Endothelial cell (in vitro differentiated cells): ENCODE measurements at regions not wholly inside any gene's neighbourhood (a gene's known extent, or its start where the extent isn't known, plus 50 kb on each side); places are given as distances from the start of the nearest gene placed in this dataset.
A peak's percentile ranks its signal among the peaks of the same experiment; 100 is the strongest.
"Not testable (repeated sequence)": the region's sequence is repeated elsewhere in the genome, so short reads cannot be mapped to it uniquely, and the experiment has no call there.

Source experiments
- DNase-seq: peaks from one replicate; pipeline ENCODE4 v3.0.0; 2021; ENCODE audit warnings: low spot score
- H3K27ac Mint-ChIP-seq: one replicate; pipeline ENCODE4 v1.8.0; 2021; ENCODE audit warnings: mixed read lengths, inconsistent platforms; ENCODE audit not compliant: unreplicated experiment
- H3K27me3 Mint-ChIP-seq: one replicate; pipeline ENCODE4 v1.8.0; 2021; ENCODE audit warnings: mild to moderate bottlenecking, moderate library complexity, mixed read lengths, inconsistent platforms; ENCODE audit not compliant: unreplicated experiment
- H3K36me3 Mint-ChIP-seq: one replicate; pipeline ENCODE4 v1.8.0; 2021; ENCODE audit warnings: mild to moderate bottlenecking, low read depth, mixed read lengths, inconsistent platforms; ENCODE audit not compliant: unreplicated experiment
- H3K4me1 Mint-ChIP-seq: one replicate; pipeline ENCODE4 v1.8.0; 2021; ENCODE audit warnings: mild to moderate bottlenecking, mixed read lengths, inconsistent platforms; ENCODE audit not compliant: unreplicated experiment
- H3K4me3 Mint-ChIP-seq: one replicate; pipeline ENCODE4 v1.8.0; 2021; ENCODE audit warnings: mild to moderate bottlenecking, mixed read lengths, inconsistent platforms; ENCODE audit not compliant: unreplicated experiment
- H3K9me3 Mint-ChIP-seq: one replicate; pipeline ENCODE4 v1.8.0; 2021; ENCODE audit warnings: mixed read lengths, inconsistent platforms; ENCODE audit not compliant: unreplicated experiment

DNA sequence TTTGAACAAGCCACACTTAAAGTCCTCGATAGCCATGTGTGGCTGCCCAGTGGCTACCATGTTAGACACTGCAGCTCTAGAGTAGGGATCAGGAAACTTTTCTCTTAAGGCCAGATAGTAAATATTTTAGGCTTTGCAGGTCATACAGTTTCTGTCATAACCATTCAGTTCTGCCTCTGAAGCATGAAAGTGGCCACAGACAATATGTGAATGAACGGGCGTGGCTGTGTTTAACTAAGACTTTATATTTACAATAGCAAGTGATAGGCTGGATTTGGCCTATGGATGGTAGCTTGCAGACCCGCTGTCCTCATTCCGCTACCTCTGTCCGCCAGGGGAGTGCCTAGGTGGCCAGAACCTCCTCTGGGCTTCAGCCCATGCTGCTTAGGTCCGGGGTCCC is 204.6 kb downstream of the LIPI start:
- not testable (repeated sequence) for DNase-seq, H3K27ac Mint-ChIP-seq, H3K9me3 Mint-ChIP-seq, H3K27me3 Mint-ChIP-seq, H3K4me3 Mint-ChIP-seq, H3K36me3 Mint-ChIP-seq, H3K4me1 Mint-ChIP-seq

DNA sequence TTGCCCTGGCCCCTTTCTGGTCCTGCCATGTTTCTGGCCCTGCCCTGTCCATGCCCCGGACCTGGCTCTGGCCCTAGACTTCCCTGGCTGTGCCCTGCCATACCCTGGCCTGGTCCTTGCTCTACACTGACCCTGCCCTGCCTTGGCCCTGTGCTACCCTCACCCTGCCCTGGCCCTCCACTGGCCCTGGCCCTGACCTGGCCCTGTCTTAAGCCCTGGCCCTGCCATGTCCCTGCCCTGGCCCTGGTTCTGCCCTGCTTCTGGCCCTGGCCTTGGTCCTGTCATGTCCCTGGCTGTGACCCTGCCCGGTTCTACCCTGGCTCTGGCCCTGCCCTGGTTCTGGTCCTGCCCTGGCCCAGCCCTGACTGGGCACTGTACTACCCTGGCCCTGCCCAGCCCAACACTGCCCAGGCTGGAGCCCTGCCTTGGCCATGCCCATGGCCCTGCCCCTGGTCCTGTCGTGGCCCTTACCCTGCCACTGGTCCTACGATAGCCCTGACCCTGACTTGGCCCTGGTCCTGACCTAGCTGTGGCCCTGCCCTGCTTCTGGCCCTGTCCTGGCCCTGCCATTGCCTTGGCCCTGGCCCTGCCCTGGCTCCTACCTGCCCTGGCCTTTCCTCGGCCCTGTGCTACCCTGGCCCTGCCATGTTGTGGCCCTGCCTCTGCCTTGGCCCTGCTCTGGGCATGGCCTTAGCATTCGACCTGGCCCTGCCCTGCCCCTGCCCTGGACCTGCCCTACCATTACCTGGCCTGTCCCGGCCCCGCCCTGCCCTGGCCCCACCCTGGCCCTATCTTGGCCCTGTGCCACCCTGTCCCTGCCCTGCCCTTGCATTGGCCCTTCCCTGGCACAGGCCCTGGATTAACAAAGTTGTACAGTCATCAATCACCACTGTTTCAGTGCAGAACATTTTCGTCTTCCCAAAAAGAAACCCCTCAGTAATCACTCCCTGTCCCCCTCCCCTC is 223.5 kb downstream of the LIPI start:
- H3K9me3 Mint-ChIP-seq, H3K36me3 Mint-ChIP-seq, DNase-seq, H3K4me1 Mint-ChIP-seq, H3K27ac Mint-ChIP-seq, H3K4me3 Mint-ChIP-seq: not testable (repeated sequence)
- H3K27me3 Mint-ChIP-seq = peaks cover 12% of the 10 kb centered on the region

DNA sequence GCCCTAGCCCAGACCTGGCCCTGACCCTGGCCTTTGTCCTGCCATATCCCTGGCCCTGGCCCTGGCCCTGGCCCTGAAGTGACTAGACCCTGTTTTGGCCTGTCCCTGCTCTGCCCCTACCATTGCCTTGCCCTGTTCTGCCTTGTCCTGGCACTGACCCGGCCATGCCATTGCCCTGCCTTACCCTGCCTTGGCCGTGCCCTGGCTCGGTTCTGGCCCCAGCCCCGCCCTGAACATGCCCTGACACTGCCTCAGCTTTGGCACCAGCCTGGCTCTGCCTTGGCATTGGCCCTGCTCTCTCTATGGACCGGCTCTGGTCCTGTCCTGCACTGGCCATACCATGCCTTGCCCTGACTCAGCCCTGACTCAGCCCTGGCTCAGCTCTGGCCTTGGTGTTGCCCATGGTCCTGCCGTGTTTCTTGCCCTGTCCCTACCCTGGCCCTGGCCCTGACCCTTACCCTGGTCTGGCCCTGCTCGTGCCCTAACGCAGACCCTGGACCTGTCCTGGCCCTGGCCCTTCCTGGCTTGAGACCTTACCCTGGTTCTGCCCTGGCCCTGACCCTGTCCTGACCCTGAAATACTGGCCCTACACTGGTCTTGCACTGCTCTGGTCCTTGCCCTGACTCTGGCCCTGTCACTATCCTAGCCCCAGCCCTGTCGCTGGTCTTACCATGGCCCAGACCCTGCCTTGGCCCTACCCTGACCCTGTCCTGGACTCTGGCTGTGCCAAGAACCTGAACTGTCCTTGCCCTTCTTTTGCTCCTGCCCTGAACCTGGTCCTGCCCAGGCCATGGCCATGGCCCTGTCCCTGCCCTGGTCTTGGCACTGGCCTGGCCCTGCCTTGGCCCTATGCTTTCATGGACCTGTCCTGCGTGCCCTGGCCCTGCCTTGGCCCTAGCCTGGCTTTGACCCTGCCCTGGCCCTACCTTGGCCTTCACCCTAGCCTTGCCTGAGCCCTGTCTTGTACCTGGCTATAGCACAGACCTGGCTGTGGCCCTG is 224.6 kb downstream of the LIPI start:
- H3K27me3 Mint-ChIP-seq = peaks cover 12% of the 10 kb centered on the region
- H3K36me3 Mint-ChIP-seq, H3K4me1 Mint-ChIP-seq, DNase-seq, H3K9me3 Mint-ChIP-seq, H3K4me3 Mint-ChIP-seq, H3K27ac Mint-ChIP-seq: not testable (repeated sequence)

DNA sequence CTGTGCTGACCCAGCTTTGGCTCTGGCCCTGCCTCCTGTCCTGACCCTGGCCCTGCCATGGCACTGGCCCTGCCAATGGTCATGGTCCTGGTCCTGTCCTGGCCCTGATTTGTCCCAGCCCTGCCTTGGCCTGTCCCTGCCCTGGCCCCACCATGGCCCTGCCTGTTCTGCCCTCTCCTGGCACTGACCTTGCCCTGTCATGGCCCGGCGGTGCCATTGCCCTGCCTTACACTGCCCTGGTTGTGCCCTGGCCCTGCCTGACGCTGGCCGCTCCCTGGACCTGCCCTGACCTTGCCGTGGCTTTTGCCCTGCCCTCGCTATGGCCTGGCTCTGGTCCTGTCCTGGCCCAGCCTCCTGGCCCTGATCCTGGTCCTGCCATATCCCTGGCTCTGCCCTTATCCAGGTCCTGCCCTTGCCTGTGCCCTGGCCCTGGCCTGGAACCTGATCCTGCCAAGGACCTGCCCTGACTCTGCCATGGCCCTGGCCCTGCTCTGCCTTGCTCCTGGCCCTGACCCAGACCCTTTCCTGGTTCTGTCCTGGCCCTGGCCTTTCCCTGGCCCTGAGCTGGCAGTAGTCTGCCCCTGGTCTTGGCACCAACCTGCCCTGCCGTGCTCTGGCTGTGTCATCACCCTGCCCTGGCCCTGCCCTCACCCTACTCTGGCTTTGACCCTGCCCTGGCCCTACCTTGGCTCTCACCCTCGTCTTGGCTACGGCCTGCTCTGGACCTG is 225.5 kb downstream of the LIPI start:
- H3K4me3 Mint-ChIP-seq, DNase-seq, H3K9me3 Mint-ChIP-seq, H3K27ac Mint-ChIP-seq, H3K4me1 Mint-ChIP-seq, H3K36me3 Mint-ChIP-seq: not testable (repeated sequence)
- H3K27me3 Mint-ChIP-seq = peaks cover 12% of the 10 kb centered on the region

DNA sequence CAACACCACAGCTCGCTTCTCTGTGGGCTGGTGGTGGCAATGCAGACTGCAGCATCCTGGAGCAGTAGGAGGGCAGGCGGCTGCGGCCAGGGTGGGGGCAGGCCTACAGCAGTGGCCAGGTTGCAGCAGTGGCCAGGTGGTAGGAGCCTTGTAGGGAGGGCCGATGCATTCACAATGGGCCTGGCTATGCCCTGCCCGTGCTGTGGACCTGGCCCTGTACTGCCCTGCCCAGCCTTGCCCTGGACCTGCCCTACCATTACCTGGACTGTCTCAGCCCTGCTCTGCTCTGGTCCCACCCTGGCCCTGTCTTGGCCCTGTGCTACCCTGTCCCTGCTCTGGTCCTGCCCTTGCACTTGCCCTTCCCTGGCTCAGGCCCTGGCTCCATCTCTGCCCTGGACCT is 226.0 kb downstream of the LIPI start:
- H3K27me3 Mint-ChIP-seq = peaks cover 12% of the 10 kb centered on the region
- not testable (repeated sequence) for H3K9me3 Mint-ChIP-seq, H3K4me3 Mint-ChIP-seq, H3K27ac Mint-ChIP-seq, H3K36me3 Mint-ChIP-seq, DNase-seq, H3K4me1 Mint-ChIP-seq

DNA sequence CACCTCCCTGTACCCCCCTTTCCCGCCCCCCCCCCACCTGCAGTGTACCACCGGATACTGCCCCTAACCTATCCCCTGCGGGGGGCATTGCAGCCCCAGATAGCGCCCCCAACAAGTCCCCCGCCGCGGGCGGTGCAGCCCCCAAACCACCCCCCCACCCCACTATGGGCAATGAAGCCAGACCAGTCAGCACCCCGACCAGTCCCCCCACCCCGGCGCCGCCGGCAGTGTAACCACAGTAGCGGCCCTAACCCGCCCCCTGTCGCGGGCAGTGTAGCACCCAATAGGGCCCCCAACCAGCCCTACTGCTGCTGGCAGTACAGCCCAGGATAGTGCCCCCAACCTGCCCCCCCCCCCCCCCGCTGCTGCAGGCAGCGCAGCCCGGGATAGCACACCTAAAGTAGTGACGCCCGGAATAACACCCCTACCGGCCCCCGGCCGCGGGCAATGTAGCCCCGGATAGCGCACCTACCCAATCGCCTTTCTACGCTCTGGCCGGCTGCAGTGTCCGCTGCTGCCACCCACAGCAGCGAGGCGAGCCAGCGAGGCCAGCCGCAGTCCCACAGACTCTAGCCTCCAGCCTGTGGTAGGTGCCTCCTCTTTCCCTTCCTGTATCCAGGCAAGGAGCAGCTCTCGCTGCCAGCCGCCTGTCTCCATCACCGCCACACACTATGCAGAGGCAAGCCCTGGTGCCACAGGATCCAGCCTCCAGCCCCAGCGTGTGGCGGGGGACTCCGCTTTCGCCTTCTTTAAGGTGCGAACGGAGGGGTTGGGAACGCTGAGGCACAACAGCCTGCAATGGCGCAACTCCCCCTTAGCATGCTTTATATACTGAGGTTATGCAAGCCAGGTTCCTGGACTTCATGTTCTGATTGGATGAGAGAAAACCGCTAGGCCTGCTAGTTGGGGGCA is 229.3 kb downstream of the LIPI start:
- H3K9me3 Mint-ChIP-seq, H3K27me3 Mint-ChIP-seq, H3K4me3 Mint-ChIP-seq, DNase-seq, H3K27ac Mint-ChIP-seq, H3K36me3 Mint-ChIP-seq, H3K4me1 Mint-ChIP-seq: not testable (repeated sequence)

DNA sequence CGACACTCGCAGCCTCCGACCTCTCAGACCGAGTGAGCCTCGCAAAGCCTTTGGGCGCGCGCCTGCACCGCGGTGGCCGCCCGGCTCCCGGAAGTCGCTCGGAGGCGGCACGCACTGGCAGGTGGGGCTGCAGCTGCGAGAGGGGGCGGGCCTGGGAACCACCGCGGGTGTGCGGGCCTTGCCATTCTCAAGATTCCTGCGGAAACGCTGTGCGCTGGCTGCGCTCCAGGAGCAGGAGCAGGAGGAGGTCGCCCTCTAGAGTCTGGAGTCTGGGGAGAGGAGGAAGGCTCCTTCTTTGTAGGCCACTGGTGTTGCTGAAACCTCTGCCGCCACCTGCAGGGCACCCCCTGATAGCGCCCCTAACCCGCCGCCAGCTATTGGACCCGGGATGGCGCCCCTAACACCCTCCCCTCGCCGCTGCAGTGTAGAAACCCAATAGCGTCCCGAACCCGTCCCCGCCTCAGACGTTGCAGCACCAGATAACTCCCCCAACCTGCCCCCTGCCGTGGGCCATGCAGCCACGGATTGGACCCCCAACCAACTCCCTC is 230.6 kb downstream of the LIPI start:
- H3K27me3 Mint-ChIP-seq, H3K27ac Mint-ChIP-seq, H3K4me1 Mint-ChIP-seq, H3K9me3 Mint-ChIP-seq, H3K36me3 Mint-ChIP-seq: not testable (repeated sequence)
- H3K4me3 Mint-ChIP-seq = peak overlapping the region; percentile 69
- peak; percentile 74 for DNase-seq

DNA sequence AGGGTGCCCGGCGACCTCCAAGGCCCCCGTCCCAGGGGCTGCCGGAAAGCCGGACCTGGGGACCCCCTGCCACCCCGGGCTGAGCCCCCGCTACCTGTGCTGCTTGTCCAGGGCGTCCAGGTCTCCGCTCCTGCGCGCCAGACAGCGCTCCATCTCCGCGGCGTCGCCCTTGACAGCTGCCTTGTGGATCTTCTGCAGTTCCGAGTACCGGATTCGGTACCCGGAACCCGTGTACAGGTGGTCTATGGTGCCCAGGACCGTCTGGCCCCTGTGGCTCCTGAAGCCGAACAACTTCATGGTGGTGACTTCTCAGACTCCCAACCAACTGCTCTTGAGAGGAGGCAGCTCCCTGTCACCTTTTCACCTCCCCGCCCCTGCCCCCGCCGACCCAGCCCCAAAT is 231.1 kb downstream of the LIPI start:
- H3K27me3 Mint-ChIP-seq, H3K9me3 Mint-ChIP-seq, DNase-seq, H3K4me1 Mint-ChIP-seq, H3K27ac Mint-ChIP-seq, H3K36me3 Mint-ChIP-seq: not testable (repeated sequence)
- peak overlapping the region; percentile 69 for H3K4me3 Mint-ChIP-seq

DNA sequence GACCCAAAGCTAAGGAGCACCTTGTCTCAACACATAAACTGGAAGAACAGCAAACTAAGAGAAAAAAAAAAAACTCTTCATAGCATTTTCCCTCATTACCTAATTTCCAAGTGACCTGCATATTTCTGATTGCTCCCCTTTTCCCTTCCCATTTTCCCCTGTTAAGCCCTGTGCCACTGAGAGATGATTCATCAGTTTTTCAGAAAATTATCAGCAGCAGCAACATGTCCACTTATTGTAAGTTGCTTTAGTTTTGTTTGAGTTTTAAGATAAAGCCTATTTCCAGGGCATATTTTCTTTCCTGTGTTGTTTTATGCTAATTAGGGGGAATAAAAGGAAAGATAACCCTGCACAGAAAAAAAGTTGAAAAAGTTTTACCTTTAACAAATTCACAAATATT is 236.2 kb downstream of the LIPI start:
- H3K4me1 Mint-ChIP-seq, H3K27me3 Mint-ChIP-seq, H3K4me3 Mint-ChIP-seq, H3K9me3 Mint-ChIP-seq, DNase-seq, H3K36me3 Mint-ChIP-seq: not testable (repeated sequence)
- peak overlapping the region; percentile 34 for H3K27ac Mint-ChIP-seq

DNA sequence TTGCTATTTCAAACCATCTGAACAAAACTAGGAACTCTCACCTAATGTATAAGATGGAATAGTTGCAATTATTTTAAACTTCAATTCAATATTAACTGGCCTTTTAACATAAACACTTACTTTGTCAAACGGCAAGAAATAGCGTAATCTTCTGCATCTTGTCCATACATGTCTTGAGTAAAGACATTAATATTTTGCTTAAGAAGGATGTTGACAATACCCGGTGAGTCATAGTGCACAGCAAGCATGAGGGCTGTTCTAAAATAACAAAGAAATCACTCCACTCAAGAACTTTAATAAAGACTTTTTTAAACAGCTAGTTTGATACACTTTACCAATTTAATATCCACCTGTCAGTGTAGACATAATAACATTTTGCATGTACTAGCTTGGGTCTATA is 240.9 kb downstream of the LIPI start:
- H3K27me3 Mint-ChIP-seq, DNase-seq, H3K36me3 Mint-ChIP-seq, H3K27ac Mint-ChIP-seq, H3K4me3 Mint-ChIP-seq, H3K9me3 Mint-ChIP-seq: not testable (repeated sequence)
- peaks cover 14% of the 10 kb centered on the region for H3K4me1 Mint-ChIP-seq
